GM12878 (cell line): ENCODE measurements at regions not wholly inside any gene's neighbourhood (a gene's known extent, or its start where the extent isn't known, plus 50 kb on each side); places are given as distances from the start of the nearest gene placed in this dataset.

ENCODE experiments used
- ATAC-seq: fragments of 200-7000 bp; cut with Tn5 transposase; 3 replicates; pipeline ENCODE4 v1.9.1; 2020; ENCODE audit warnings: mild to moderate bottlenecking, moderate library complexity
- BruUV-seq: library from RNA; stranded (reverse); fragments of 400-500 nt; replicated peaks from 2 replicates; lab custom pipeline; 2021; lab: Mats Ljungman, UMichigan
- CTCF ChIA-PET: fragments of 300-600 bp; sonication (Branson Sonifier 250); formaldehyde crosslinking; extraction: SDS; loops from one replicate; lab custom pipeline; 2021; ENCODE audit warnings: inconsistent platforms; lab: Yijun Ruan, JAX
- POLR2A ChIA-PET: fragments of 350-600 bp; formaldehyde crosslinking; extraction: SDS; loops from one replicate; lab custom pipeline; 2021; ENCODE audit warnings: inconsistent platforms; lab: Charles Lee
- RAD21 ChIA-PET: fragments of 300-600 bp; sonication (Branson Sonifier 250); formaldehyde crosslinking; loops from one replicate; lab custom pipeline; 2023; ENCODE audit warnings: antibody characterized with exemption; ENCODE audit not compliant: unreplicated experiment; lab: Charles Lee
- SMC1A ChIA-PET: fragments of 300-600 bp; sonication (Branson Sonifier 250); formaldehyde crosslinking; loops from one replicate; lab custom pipeline; 2023; ENCODE audit not compliant: unreplicated experiment, uncharacterized antibody; lab: Charles Lee
- DNase-seq: peaks from one replicate; pipeline ENCODE4 v3.0.0-alpha.2; 2011; ENCODE audit warnings: low read depth, low spot score
- FAIRE-seq: peaks from 3 replicates; lab custom pipeline; 2011; peaks lifted over from hg19 to GRCh38; lab: Jason Lieb, UNC
- H2AFZ ChIP-seq: 2 replicates; pipeline ENCODE4 v1.6.0; 2011; ENCODE audit warnings: low read depth, low read length, control low read depth; ENCODE audit not compliant: control insufficient read depth
- H3K27ac ChIP-seq: 2 replicates; pipeline ENCODE4 v1.5.1; 2011; ENCODE audit warnings: control low read depth; ENCODE audit not compliant: control insufficient read depth, insufficient read depth
- H3K27me3 ChIP-seq, 2 experiments: replicated peaks in 1 of 2; 2 replicates each; pipeline versions ENCODE4 v1.6.0 to v1.6.1; 2011; ENCODE audit warnings: low read length in 1 of 2; ENCODE audit not compliant: control insufficient read depth in 2 of 2, insufficient read depth in 2 of 2
- H3K36me3 ChIP-seq, 2 experiments: 2 replicates each; pipeline ENCODE4 v1.5.1; 2011; ENCODE audit warnings: low read length in 1 of 2; ENCODE audit not compliant: control insufficient read depth in 2 of 2, insufficient read depth in 2 of 2
- H3K4me1 ChIP-seq: 2 replicates; pipeline ENCODE4 v1.6.1; 2011; ENCODE audit warnings: mild to moderate bottlenecking, low read length, moderate library complexity, mixed read lengths; ENCODE audit not compliant: control insufficient read depth, insufficient read depth
- H3K4me2 ChIP-seq: 2 replicates; pipeline ENCODE4 v1.6.0; 2011; ENCODE audit warnings: control low read depth; ENCODE audit not compliant: control insufficient read depth, insufficient read depth
- H3K4me3 ChIP-seq: fragments of 200-600 bp; sonication (generic); 2 replicates; pipeline ENCODE4 v1.5.1; 2016
- H3K79me2 ChIP-seq: 2 replicates; pipeline ENCODE4 v1.6.0; 2011; ENCODE audit warnings: low read length; ENCODE audit not compliant: control insufficient read depth, insufficient read depth
- H3K9ac ChIP-seq: 2 replicates; pipeline ENCODE4 v1.8.0; 2011; ENCODE audit warnings: low read length, control low read depth, mixed read lengths; ENCODE audit not compliant: control insufficient read depth, insufficient read depth
- H3K9me3 ChIP-seq: replicated peaks from 3 replicates; pipeline ENCODE4 v1.5.1; 2011; ENCODE audit warnings: mild to moderate bottlenecking, low read length; ENCODE audit not compliant: control insufficient read depth, insufficient read depth
- H4K20me1 ChIP-seq: 2 replicates; pipeline ENCODE4 v1.6.0; 2011; ENCODE audit not compliant: control insufficient read depth, insufficient read depth
- ATF3 ChIP-seq: IDR thresholded peaks from 2 replicates; pipeline ENCODE4 v1.6.1; 2011; ENCODE audit warnings: low read depth, mild to moderate bottlenecking, low read length, moderate library complexity, borderline replicate concordance; ENCODE audit errors: extremely low read depth
- CEBPZ ChIP-seq: fragments of 150-350 bp; IDR thresholded peaks from 2 replicates; pipeline ENCODE4 v1.6.1; 2016; ENCODE audit warnings: low read depth, low read length
- DPF2 ChIP-seq: fragments of 450-650 bp; IDR thresholded peaks from 2 replicates; pipeline ENCODE4 v1.6.1; 2017; ENCODE audit warnings: mild to moderate bottlenecking
- HCFC1 ChIP-seq: fragments of 150-350 bp; IDR thresholded peaks from 2 replicates; pipeline ENCODE4 v1.6.1; 2014; ENCODE audit warnings: low read length
- HSF1 ChIP-seq: fragments of 150-350 bp; IDR thresholded peaks from 2 replicates; pipeline ENCODE4 v1.6.1; 2014; ENCODE audit warnings: mild to moderate bottlenecking, low read depth, low read length
- KAT2A ChIP-seq: conservative IDR thresholded peaks from 2 replicates; pipeline ENCODE4 v1.6.1; 2011; ENCODE audit warnings: low read depth, low read length; ENCODE audit not compliant: control insufficient read depth
- SMAD5 ChIP-seq: IDR thresholded peaks from 2 replicates; pipeline ENCODE4 v1.6.1; 2016; ENCODE audit warnings: antibody characterized with exemption, low read depth
- SUPT20H ChIP-seq: IDR thresholded peaks from 2 replicates; pipeline ENCODE4 v1.6.1; 2011; ENCODE audit warnings: low read depth, mild to moderate bottlenecking, low read length, moderate library complexity, borderline replicate concordance; ENCODE audit not compliant: control insufficient read depth
- YBX1 ChIP-seq: fragments of 450-650 bp; IDR thresholded peaks from 2 replicates; pipeline ENCODE4 v1.6.1; 2016; ENCODE audit warnings: antibody characterized with exemption
- ZNF384 ChIP-seq: IDR thresholded peaks from 2 replicates; pipeline ENCODE4 v1.6.1; 2012; ENCODE audit warnings: low read depth, mild to moderate bottlenecking, low read length, improper control_type of control experiment, borderline replicate concordance
- WGBS: methylation state at CpG from one replicate; pipeline ENCODE4 v1.1.6; 2016; ENCODE audit warnings: low lambda C conversion rate; ENCODE audit not compliant: insufficient replicate concordance, insufficient coverage; ENCODE audit errors: missing lambda C conversion rate; 5-methylcytosine and 5-hydroxymethylcytosine counted together
- in situ Hi-C: fragments of 300-500 bp; cut with MboI; formaldehyde crosslinking; loops from 9 replicates; pipeline ENCODE4 v1.14.3; 2018; ENCODE audit warnings: mixed read lengths
- intact Hi-C: fragments of 100-400 bp; cut with micrococcal nuclease; formaldehyde crosslinking; loops from one replicate; pipeline ENCODE4 v1.14.2; 2022; ENCODE audit not compliant: unreplicated experiment
- TF ChIP-seq, protein P1 (sequence below): IDR thresholded peaks from 2 replicates; pipeline ENCODE4 v1.6.1; 2011; ENCODE audit warnings: borderline replicate concordance, low read depth, mild to moderate bottlenecking, moderate library complexity, low read length; ENCODE audit not compliant: insufficient read depth, poor library complexity, severe bottlenecking
- TF ChIP-seq, protein P2 (sequence below): IDR thresholded peaks from 2 replicates; pipeline ENCODE4 v1.6.1; 2011; ENCODE audit warnings: mild to moderate bottlenecking, low read depth, low read length, moderate library complexity; ENCODE audit not compliant: insufficient replicate concordance
- TF ChIP-seq, protein P3 (sequence below): fragments of 450-650 bp; conservative IDR thresholded peaks from 2 replicates; pipeline ENCODE4 v1.6.1; 2017; ENCODE audit warnings: mild to moderate bottlenecking, moderate library complexity

DNA sequence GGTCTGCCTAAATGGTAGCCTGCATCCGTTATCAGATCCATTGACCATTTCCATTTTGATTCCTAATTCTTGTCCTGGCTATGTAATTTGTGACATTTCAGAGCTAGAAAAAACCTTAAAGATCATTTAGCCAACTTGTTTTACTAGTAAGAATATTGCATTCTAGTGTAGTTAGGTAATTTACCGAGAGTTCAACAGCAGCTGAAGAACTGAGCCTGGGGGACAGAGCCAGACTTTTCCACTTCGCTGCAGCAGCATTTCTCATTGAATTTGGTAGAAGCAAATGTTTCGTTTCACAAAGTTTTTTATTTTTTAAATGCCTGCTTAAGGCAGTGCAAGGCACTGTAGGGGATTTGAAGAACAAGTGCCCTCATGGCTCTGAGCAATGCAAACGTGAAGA lies 59.2 kb upstream of the MARCHF10 start (continued):
- TF ChIP-seq, protein P1, sequence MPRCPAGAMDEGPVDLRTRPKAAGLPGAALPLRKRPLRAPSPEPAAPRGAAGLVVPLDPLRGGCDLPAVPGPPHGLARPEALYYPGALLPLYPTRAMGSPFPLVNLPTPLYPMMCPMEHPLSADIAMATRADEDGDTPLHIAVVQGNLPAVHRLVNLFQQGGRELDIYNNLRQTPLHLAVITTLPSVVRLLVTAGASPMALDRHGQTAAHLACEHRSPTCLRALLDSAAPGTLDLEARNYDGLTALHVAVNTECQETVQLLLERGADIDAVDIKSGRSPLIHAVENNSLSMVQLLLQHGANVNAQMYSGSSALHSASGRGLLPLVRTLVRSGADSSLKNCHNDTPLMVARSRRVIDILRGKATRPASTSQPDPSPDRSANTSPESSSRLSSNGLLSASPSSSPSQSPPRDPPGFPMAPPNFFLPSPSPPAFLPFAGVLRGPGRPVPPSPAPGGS: no peak
- TF ChIP-seq HSF1 (no peak), SMAD5 (no peak), SUPT20H (no peak), ATF3 (no peak), HCFC1 (no peak), ZNF384 (no peak)
- TF ChIP-seq, protein P2, sequence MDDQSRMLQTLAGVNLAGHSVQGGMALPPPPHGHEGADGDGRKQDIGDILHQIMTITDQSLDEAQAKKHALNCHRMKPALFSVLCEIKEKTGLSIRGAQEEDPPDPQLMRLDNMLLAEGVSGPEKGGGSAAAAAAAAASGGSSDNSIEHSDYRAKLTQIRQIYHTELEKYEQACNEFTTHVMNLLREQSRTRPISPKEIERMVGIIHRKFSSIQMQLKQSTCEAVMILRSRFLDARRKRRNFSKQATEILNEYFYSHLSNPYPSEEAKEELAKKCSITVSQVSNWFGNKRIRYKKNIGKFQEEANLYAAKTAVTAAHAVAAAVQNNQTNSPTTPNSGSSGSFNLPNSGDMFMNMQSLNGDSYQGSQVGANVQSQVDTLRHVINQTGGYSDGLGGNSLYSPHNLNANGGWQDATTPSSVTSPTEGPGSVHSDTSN: no peak

- Histone ChIP-seq H3K9ac (no peak overlapping the region), H3K79me2 (no peaks in the 10 kb centered on the region), H3K9me3 (no peaks in the 10 kb centered on the region), H4K20me1 (no peaks in the 10 kb centered on the region), H3K36me3 (no peaks in the 10 kb centered on the region), H3K4me3 (no peak overlapping the region), H2AFZ (no peak overlapping the region), H3K4me1 (no peaks in the 10 kb centered on the region), H3K4me2 (no peak overlapping the region), H3K27ac (no peak overlapping the region), H3K27me3 (peaks cover 0 to 3% of the 10 kb centered on the region in 2 experiments; a peak in 1 of 4 replicates)
- ATAC-seq (no peak), DNase-seq (no peak), FAIRE-seq (no peak)
- RAD21 ChIA-PET: no interaction called here
- SMC1A ChIA-PET: interaction anchor here (0.9 to 1.6 kb wide), 2 partner anchors 10 to 34 kb away, joined by 3 read pairs; no protein-coding TSS in a partner anchor
- BruUV-seq: no TSS peak
- intact Hi-C loops: no loop called here
- WGBS: 0% methylated on average over 3 of the region's 3 CpGs
- in situ Hi-C loops: no loop called here
- POLR2A ChIA-PET: interaction anchor here (0.6 kb wide), 1 partner anchor 872 kb away, joined by 3 read pairs; no protein-coding TSS in a partner anchor
- CTCF ChIA-PET: no interaction called here
- TF ChIP-seq YBX1 (no peak), DPF2 (no peak), CEBPZ (no peak), KAT2A (no peak)
- TF ChIP-seq, protein P3, sequence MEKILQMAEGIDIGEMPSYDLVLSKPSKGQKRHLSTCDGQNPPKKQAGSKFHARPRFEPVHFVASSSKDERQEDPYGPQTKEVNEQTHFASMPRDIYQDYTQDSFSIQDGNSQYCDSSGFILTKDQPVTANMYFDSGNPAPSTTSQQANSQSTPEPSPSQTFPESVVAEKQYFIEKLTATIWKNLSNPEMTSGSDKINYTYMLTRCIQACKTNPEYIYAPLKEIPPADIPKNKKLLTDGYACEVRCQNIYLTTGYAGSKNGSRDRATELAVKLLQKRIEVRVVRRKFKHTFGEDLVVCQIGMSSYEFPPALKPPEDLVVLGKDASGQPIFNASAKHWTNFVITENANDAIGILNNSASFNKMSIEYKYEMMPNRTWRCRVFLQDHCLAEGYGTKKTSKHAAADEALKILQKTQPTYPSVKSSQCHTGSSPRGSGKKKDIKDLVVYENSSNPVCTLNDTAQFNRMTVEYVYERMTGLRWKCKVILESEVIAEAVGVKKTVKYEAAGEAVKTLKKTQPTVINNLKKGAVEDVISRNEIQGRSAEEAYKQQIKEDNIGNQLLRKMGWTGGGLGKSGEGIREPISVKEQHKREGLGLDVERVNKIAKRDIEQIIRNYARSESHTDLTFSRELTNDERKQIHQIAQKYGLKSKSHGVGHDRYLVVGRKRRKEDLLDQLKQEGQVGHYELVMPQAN: no peak
These were observed 58.4 kb upstream of the MARCHF10 start for GRCh38 chr17:62866471-62866870.
